ENCODE measurements at regions not wholly inside any gene's neighbourhood (a gene's known extent, or its start where the extent isn't known, plus 50 kb on each side); places are given as distances from the start of the nearest gene placed in this dataset.
"Not testable (repeated sequence)": the region's sequence is repeated elsewhere in the genome, so short reads cannot be mapped to it uniquely, and the experiment has no call there.

DNA sequence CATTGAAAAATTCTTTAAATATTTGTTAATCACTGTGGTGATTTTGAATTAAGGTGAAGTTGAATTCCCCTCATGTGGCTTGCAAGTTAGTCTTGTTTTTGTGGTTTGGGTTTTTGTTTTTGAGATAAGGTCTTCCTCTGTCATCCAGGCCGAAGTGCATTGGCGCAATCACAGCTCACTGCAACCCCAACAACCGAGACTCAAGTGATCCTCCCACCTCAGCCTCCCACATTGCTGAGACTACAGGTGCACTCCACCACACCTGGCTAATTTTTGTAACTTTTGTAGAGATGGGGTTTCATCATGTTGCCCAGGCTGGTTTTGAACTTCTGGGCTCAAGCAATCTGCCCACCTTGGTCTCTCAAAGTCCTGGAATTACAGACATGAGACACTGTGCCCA lies 1691.1 kb downstream of the SPATA31A7 start:
- not testable (repeated sequence) for H3K36me3 Mint-ChIP-seq (ENCODE audit: low read depth); H3K27ac Mint-ChIP-seq; H3K4me3 Mint-ChIP-seq; H3K4me1 Mint-ChIP-seq (ENCODE audit: low read depth); H3K9me3 Mint-ChIP-seq
- peaks cover 30% of the 10 kb centered on the region for H3K27me3 Mint-ChIP-seq (ENCODE audit: low read depth)

DNA sequence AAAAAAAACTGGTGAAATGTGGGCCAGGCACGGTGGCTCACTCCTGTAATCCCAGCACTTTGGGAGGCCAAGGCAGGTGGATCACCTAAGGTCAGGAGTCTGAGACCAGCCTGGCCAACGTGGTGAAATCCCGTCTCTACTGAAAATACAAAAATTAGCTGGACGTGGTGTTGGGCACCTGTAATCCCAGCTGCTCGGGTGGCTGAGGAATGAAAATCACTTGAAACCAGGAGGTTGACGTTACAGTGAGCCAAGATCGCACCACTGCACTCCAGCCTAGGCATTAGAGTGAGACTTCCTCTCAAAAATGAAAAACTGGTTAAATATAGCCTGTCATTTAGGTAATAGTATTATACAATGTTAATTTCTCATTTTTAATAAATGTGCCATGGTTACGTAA lies 1692.0 kb downstream of the SPATA31A7 start:
- H3K27ac Mint-ChIP-seq; H3K4me3 Mint-ChIP-seq; H3K4me1 Mint-ChIP-seq (ENCODE audit: low read depth); H3K36me3 Mint-ChIP-seq (ENCODE audit: low read depth); H3K9me3 Mint-ChIP-seq: not testable (repeated sequence)
- H3K27me3 Mint-ChIP-seq (ENCODE audit: low read depth), result peaks cover 25% of the 10 kb centered on the region

DNA sequence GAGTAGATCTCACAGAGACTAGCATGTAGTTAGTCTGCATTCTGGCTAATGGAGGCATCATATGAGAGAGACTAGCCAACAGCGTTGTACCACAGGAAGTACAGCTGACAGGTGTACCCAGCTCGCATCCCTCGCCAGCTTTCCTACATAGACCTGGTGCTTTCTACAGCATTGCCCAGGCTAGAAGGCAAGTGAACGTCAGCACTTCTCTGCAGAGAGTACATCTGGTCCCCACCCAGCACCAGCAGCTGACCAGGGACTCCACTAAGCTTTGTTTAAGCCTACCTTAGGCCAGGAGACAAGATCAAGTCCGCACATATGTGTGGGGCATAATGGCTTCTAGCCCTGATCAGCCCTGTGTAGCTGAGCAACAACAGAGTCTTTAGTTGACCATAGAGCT lies 1692.9 kb downstream of the SPATA31A7 start:
- H3K27ac Mint-ChIP-seq; H3K9me3 Mint-ChIP-seq; H3K4me3 Mint-ChIP-seq; H3K36me3 Mint-ChIP-seq (ENCODE audit: low read depth); H3K4me1 Mint-ChIP-seq (ENCODE audit: low read depth): not testable (repeated sequence)
- H3K27me3 Mint-ChIP-seq (ENCODE audit: low read depth), result peaks cover 24% of the 10 kb centered on the region

DNA sequence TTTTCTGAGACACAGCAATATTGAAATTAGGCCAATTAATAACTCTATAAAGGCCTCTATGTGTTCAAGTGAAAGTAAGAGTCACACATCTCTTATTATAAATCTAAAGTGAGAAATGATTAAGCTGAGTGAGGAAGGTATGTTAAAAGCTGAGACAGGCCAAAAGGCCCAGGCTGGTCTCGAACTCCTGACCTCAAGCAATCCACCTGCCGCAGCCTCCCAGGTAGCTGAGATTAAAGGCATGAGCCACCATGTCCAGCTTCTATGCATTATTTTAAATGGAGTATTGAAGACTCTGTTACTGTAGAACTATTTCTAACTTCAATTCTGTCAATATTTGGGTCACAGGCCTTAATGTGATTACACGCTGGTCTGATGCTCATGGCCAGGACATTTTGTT lies 1706.9 kb downstream of the SPATA31A7 start:
- not testable (repeated sequence) for H3K27ac Mint-ChIP-seq; H3K4me3 Mint-ChIP-seq; H3K27me3 Mint-ChIP-seq (ENCODE audit: low read depth); H3K36me3 Mint-ChIP-seq (ENCODE audit: low read depth); H3K9me3 Mint-ChIP-seq; H3K4me1 Mint-ChIP-seq (ENCODE audit: low read depth)

DNA sequence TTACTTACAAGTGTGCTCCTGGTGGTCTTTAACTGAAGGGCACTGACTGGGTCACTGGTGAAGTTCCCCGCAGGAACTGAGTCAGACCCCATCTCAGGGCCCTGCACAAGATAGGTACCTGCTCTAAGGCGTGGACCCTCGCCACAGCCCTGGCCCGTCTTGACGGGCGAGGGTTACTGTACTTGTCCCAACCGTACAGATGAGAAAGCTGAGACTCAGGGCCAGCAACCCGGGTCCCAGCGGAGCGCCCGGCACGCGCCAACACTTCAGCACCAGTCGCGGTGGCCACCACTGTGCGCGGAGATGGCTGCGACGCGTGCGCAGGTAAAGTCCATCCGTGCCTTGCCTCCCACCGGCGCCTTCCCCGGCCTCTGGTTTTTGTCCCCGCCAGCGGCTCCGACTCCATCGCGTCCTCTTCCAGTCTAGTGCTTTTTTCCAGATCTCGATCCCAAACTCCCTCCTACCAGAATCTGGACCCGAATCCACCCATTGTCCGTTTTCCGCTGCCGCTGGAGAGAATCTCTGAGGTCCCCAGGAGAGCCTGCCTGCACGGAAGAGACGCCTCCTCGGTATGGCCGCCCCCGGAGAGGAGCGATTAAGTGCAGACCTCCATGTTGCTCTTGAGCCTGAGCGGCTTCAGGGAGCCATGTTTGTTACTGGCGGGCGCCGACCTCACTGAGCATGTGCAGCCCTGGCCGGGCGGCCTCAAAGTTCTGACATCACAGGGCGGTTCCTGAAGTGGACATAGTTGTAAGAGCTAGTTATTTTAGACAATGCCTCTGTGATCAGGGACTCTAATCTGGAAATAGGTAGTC lies 1707.8 kb downstream of the SPATA31A7 start:
- not testable (repeated sequence) for H3K4me1 Mint-ChIP-seq (ENCODE audit: low read depth); H3K27me3 Mint-ChIP-seq (ENCODE audit: low read depth); H3K36me3 Mint-ChIP-seq (ENCODE audit: low read depth); H3K9me3 Mint-ChIP-seq
- Mint-ChIP-seq H3K4me3 (peak overlapping the region; percentile 59), H3K27ac (peak overlapping the region; percentile 55)

DNA sequence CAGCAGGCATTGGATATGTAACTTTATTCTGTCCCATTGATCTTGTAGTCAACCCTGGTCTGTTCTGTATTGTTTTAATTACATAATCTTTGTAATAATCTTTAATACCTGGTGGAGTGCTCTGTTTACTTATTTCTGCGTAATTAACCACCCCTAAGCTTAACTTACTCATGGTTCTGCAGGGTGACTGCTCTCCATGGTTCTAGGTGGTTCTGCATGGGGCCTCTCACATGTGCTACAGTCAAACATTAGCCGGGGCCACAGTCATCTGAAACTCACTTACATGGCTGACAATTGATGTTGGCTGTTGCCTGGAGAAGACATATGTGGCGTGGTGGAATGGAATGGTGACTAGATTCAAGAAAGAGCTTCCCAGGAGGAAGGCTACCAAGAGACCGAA lies 1709.8 kb downstream of the SPATA31A7 start:
- H3K4me3 Mint-ChIP-seq; H3K27me3 Mint-ChIP-seq (ENCODE audit: low read depth); H3K36me3 Mint-ChIP-seq (ENCODE audit: low read depth); H3K4me1 Mint-ChIP-seq (ENCODE audit: low read depth); H3K27ac Mint-ChIP-seq; H3K9me3 Mint-ChIP-seq: not testable (repeated sequence)

DNA sequence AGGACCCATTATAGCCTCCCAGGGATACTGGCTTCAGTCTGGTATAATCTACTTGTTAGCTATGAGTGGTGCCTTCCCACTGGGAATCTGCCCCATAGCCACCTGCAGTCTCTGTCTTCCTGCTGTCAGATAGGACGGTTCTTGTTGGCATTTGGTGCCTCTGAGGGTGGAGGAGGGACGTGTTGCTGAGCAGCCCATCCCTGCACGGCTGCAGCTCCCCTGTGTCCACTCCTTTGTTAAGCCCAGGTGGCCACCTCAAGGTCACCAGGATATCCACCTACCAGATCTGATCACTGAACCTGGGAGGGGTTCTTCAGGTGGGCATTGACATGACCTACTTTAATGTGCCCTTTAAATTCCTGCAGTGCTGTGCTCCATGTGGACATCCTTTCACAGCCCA lies 1714.2 kb downstream of the SPATA31A7 start:
- not testable (repeated sequence) for H3K36me3 Mint-ChIP-seq (ENCODE audit: low read depth); H3K4me1 Mint-ChIP-seq (ENCODE audit: low read depth); H3K27me3 Mint-ChIP-seq (ENCODE audit: low read depth); H3K9me3 Mint-ChIP-seq; H3K4me3 Mint-ChIP-seq; H3K27ac Mint-ChIP-seq

DNA sequence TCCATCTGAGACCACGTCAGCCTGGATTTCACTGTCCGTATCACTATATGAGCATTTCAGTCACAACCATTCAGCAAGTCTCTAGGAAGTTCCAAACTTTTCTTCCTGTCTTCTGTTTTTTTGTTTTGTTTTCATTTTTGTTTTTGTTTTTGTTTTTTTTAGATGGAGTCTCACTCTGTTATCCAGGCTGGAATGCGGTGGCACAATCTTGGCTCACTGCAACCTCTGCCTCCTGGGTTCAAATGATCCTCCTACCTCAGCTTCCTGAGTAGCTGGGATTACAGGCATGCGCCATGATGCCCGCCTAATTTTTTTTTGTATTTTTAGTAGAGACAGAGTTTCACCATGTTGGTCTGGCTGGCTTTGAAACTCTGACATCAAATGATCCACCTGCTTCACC lies 1715.9 kb downstream of the SPATA31A7 start:
- not testable (repeated sequence) for H3K36me3 Mint-ChIP-seq (ENCODE audit: low read depth); H3K27ac Mint-ChIP-seq; H3K4me1 Mint-ChIP-seq (ENCODE audit: low read depth); H3K27me3 Mint-ChIP-seq (ENCODE audit: low read depth); H3K9me3 Mint-ChIP-seq; H3K4me3 Mint-ChIP-seq

DNA sequence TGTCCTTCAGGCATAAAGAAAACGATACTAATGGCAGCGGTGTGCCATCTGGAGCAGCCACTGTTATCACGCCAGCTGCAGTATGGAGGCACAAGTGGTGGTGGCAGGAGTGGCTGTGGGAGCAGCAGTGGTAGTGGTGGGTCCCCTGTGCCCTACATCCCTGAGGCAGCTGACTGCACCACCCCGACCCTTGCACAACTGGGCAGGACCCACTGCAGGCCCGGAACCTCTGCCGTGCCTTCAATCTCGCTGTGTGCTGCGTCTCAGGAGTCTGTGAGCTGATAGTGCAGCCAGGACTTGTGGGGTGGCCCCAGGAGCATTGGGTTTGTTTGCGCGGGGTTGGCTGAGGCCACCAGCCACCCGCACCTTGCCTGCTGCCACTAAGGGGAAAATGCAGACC lies 1718.0 kb downstream of the SPATA31A7 start:
- H3K9me3 Mint-ChIP-seq; H3K4me3 Mint-ChIP-seq; H3K27ac Mint-ChIP-seq; H3K4me1 Mint-ChIP-seq (ENCODE audit: low read depth); H3K27me3 Mint-ChIP-seq (ENCODE audit: low read depth); H3K36me3 Mint-ChIP-seq (ENCODE audit: low read depth): not testable (repeated sequence)

DNA sequence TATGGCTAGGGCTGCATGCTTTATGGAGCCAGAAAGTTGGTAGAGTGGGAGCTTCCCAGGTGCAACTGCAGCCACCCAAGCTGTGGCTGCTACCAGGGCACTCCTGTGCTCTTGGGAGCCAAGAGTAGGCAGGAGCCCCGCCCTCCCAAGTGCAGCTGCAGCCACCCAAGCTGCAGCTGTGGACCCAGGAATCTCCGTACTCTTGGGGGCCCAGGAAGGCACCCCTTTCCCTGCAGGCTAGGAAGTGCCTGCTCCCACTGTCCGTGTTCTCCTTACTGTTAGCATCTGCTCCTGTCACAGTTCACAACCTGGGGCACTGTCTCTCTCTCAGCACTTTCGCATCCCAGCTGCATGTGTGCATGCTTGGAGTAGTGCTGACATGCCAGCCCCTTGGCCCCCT lies 1718.4 kb downstream of the SPATA31A7 start:
- not testable (repeated sequence) for H3K27ac Mint-ChIP-seq; H3K9me3 Mint-ChIP-seq; H3K4me3 Mint-ChIP-seq; H3K4me1 Mint-ChIP-seq (ENCODE audit: low read depth); H3K27me3 Mint-ChIP-seq (ENCODE audit: low read depth); H3K36me3 Mint-ChIP-seq (ENCODE audit: low read depth)

DNA sequence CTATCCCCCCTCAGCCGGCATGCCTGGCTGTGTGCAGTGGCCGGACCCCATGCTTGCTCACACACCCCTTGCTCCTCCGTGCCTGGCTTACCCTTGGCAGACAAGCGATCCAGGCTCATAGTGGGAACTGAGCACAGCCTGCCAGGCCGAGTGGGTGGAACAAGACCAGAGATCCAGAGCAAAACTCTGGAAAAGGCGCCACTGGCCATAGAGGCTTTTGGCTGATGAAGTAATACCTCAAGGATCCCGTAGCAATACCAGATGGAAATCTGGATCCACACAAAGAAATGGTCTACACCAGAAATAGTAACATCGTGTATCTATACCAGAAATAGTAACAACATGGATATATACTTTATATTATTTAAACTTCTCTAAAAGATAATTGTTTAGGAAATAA lies 1719.6 kb downstream of the SPATA31A7 start:
- H3K4me3 Mint-ChIP-seq; H3K27me3 Mint-ChIP-seq (ENCODE audit: low read depth); H3K27ac Mint-ChIP-seq; H3K36me3 Mint-ChIP-seq (ENCODE audit: low read depth); H3K4me1 Mint-ChIP-seq (ENCODE audit: low read depth); H3K9me3 Mint-ChIP-seq: not testable (repeated sequence)

DNA sequence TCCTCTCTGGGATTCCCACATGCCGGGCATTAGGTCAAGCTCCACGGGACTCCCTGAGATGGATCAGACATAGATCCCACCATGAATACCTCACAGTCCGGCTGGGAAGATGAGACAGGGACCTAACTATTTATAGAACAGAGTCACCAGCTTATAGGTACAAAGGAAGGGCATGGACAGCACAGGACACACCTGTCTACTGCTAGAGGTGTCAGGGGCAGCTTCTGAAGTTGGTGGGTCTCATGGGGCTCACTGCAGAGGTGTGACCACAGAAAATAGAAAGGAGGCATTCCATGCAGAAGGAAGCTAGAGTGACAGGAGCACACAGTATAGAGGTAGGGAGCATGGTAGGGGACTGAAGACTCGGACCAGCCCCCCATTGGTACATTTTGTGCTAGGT lies 1722.4 kb downstream of the SPATA31A7 start:
- not testable (repeated sequence) for H3K4me1 Mint-ChIP-seq (ENCODE audit: low read depth); H3K9me3 Mint-ChIP-seq; H3K36me3 Mint-ChIP-seq (ENCODE audit: low read depth); H3K27ac Mint-ChIP-seq; H3K4me3 Mint-ChIP-seq; H3K27me3 Mint-ChIP-seq (ENCODE audit: low read depth)

DNA sequence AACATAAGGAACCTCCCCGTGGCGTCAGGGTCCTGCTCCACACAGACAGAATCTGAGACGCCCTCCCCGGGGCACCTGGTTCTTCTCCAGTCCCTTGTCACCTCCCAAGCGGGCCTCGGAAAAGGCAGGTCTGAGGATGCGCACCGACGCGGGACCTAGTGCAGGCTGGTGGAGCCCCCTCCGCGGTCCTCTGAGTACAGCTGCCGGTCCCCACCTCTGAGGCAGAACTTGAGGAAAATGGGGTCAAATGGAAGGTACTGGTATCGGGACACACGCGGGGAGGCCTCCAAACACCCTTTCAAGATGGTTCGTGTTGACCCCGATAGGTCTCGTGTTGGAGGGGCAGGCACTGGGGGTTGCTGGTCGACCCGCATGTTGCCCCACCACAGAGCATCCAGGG lies 1725.3 kb downstream of the SPATA31A7 start:
- not testable (repeated sequence) for H3K27ac Mint-ChIP-seq; H3K9me3 Mint-ChIP-seq; H3K4me1 Mint-ChIP-seq (ENCODE audit: low read depth); H3K27me3 Mint-ChIP-seq (ENCODE audit: low read depth); H3K36me3 Mint-ChIP-seq (ENCODE audit: low read depth); H3K4me3 Mint-ChIP-seq

DNA sequence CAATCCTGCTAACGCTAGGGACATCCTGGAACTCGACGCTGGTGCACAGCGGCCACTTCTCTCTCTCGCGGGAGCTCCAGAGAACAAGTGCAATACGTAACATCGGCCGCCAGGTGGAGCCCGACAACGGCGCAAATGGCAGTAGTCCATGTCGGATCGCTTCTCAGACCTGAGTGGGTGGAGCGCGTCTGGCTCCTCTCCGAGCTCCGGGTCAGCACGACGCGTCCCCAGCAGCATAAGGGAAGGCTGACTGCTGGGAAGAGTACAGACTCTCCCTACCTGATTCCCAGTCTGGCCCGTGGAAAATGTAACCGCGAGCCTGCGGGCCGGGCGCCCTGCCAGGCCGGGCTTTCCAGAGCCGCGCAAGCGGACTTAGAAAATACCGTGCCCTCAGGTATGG lies 1725.8 kb downstream of the SPATA31A7 start:
- H3K27me3 Mint-ChIP-seq (ENCODE audit: low read depth); H3K4me1 Mint-ChIP-seq (ENCODE audit: low read depth): not testable (repeated sequence)

DNA sequence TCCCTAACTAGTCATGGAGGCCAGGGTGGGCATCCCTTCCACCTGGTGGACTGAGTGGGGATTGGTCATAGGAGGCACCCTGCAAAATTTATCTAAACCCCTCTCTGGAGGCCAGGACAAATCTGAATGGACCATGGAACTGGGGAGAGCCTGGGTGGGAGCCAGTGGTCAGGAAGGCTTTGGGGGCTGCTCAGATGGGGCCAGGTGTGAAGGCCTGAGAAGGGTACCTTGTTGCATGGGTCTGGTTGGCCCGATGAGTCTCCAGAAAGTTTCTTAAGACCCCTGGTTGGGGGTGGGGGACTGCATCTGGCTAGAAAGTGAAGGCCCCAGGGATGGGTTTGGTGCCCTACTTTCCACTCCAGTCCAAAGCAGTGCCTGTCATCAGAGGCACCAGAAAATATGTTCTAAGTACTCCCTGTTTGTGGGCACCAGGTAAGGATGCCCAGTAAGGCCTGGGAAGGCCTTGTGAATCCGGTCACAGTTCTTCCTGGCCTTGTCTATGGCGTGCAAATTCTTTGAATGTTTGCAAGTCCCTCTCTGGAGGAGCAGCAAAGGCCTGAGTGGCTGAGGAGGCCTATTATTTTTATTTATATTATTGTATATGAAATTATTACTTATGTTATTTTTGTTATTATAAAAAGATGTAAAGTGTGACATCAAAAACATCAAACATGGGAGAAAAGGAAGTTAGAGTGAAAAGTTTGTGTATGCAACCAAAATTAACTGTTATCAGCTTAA lies 1729.0 kb downstream of the SPATA31A7 start:
- not testable (repeated sequence) for H3K9me3 Mint-ChIP-seq; H3K27ac Mint-ChIP-seq; H3K4me1 Mint-ChIP-seq (ENCODE audit: low read depth); H3K27me3 Mint-ChIP-seq (ENCODE audit: low read depth); H3K4me3 Mint-ChIP-seq; H3K36me3 Mint-ChIP-seq (ENCODE audit: low read depth)

More for the DNA sequence above, 1725.8 kb downstream of the SPATA31A7 start:
- not testable (repeated sequence) for H3K36me3 Mint-ChIP-seq (ENCODE audit: low read depth); H3K9me3 Mint-ChIP-seq; H3K4me3 Mint-ChIP-seq; H3K27ac Mint-ChIP-seq

DNA sequence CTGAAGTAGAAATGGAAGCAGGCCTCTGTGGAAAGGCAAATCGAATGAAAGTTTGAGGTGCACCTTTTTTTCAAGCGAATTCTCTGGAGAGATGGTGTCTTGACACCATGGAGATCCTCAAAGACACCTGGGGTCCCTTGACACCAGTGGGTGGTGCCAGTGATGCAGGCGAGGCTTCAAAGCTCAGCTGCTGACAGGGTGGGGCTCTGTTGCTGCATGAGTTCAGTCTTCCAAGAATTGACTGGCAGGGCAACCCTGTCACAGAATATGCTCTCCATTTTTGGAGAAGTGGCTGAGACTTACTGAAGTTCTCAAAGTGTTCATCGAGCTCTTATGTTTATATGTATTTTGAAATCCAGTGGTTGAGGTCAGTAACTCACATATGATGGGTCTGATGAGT lies 1741.6 kb downstream of the SPATA31A7 start:
- H3K27me3 Mint-ChIP-seq (ENCODE audit: low read depth); H3K4me3 Mint-ChIP-seq; H3K4me1 Mint-ChIP-seq (ENCODE audit: low read depth); H3K9me3 Mint-ChIP-seq; H3K36me3 Mint-ChIP-seq (ENCODE audit: low read depth); H3K27ac Mint-ChIP-seq: not testable (repeated sequence)

Data from T-helper 1 cell treated with Interleukin-12 subunit alpha and Interleukin-12 subunit beta and Interleukin-4 antibody, amounts not matched to agents 30 μg/mL and 1 μg/mL, for 36 hours (primary cell).